Glutamatergic neuron (in vitro differentiated cells): ENCODE measurements at regions not wholly inside any gene's neighbourhood (a gene's known extent, or its start where the extent isn't known, plus 50 kb on each side); places are given as distances from the start of the nearest gene placed in this dataset.
A peak's percentile ranks its signal among the peaks of the same experiment; 100 is the strongest.

ENCODE experiments used
- DNase-seq: peaks from one replicate; pipeline ENCODE4 v3.0.0; 2022
- H3K27ac Mint-ChIP-seq: one replicate; pipeline ENCODE4 v1.8.0; 2020; ENCODE audit warnings: mild to moderate bottlenecking, mixed read lengths, inconsistent platforms; ENCODE audit not compliant: unreplicated experiment
- H3K27me3 Mint-ChIP-seq: one replicate; pipeline ENCODE4 v1.8.0; 2020; ENCODE audit warnings: mild to moderate bottlenecking, moderate library complexity, mixed read lengths, inconsistent platforms; ENCODE audit not compliant: unreplicated experiment
- H3K36me3 Mint-ChIP-seq: one replicate; pipeline ENCODE4 v1.8.0; 2020; ENCODE audit warnings: mild to moderate bottlenecking, mixed read lengths, inconsistent platforms; ENCODE audit not compliant: unreplicated experiment
- H3K4me1 Mint-ChIP-seq: one replicate; pipeline ENCODE4 v1.8.0; 2020; ENCODE audit warnings: mild to moderate bottlenecking, low read depth, mixed read lengths, inconsistent platforms; ENCODE audit not compliant: unreplicated experiment
- H3K4me3 Mint-ChIP-seq: one replicate; pipeline ENCODE4 v1.8.0; 2020; ENCODE audit warnings: mild to moderate bottlenecking, mixed read lengths, inconsistent platforms; ENCODE audit not compliant: unreplicated experiment
- H3K9me3 Mint-ChIP-seq: one replicate; pipeline ENCODE4 v1.8.0; 2020; ENCODE audit warnings: mild to moderate bottlenecking, moderate library complexity, mixed read lengths, inconsistent platforms; ENCODE audit not compliant: unreplicated experiment
- TF ChIP-seq, protein P1 (sequence below): fragments of 200-600 bp; sonication (generic); IDR thresholded peaks from one replicate; pipeline ENCODE4 v1.5.0; 2021; ENCODE audit not compliant: partially characterized antibody, unreplicated experiment

GRCh38 chr5:107805166-107805565 is 134.4 kb upstream of the EFNA5 start:
- Mint-ChIP-seq H3K27ac (no peak overlapping the region), H3K4me3 (peak overlapping the region; percentile 63), H3K36me3 (no peaks in the 10 kb centered on the region), H3K27me3 (no peaks in the 10 kb centered on the region), H3K4me1 (peaks cover 14% of the 10 kb centered on the region), H3K9me3 (peaks cover 9% of the 10 kb centered on the region)
- no peak for DNase-seq
- TF ChIP-seq, protein P1, sequence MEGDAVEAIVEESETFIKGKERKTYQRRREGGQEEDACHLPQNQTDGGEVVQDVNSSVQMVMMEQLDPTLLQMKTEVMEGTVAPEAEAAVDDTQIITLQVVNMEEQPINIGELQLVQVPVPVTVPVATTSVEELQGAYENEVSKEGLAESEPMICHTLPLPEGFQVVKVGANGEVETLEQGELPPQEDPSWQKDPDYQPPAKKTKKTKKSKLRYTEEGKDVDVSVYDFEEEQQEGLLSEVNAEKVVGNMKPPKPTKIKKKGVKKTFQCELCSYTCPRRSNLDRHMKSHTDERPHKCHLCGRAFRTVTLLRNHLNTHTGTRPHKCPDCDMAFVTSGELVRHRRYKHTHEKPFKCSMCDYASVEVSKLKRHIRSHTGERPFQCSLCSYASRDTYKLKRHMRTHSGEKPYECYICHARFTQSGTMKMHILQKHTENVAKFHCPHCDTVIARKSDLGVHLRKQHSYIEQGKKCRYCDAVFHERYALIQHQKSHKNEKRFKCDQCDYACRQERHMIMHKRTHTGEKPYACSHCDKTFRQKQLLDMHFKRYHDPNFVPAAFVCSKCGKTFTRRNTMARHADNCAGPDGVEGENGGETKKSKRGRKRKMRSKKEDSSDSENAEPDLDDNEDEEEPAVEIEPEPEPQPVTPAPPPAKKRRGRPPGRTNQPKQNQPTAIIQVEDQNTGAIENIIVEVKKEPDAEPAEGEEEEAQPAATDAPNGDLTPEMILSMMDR = no peak

GRCh38 chr5:107803728-107804127 is 133.0 kb upstream of the EFNA5 start:
- Mint-ChIP-seq H3K36me3 (no peaks in the 10 kb centered on the region), H3K27ac (no peak overlapping the region), H3K9me3 (peaks cover 9% of the 10 kb centered on the region), H3K27me3 (no peaks in the 10 kb centered on the region), H3K4me3 (no peak overlapping the region), H3K4me1 (peaks cover 7% of the 10 kb centered on the region)
- TF ChIP-seq, protein P1 = no peak
- no peak for DNase-seq

DNA sequence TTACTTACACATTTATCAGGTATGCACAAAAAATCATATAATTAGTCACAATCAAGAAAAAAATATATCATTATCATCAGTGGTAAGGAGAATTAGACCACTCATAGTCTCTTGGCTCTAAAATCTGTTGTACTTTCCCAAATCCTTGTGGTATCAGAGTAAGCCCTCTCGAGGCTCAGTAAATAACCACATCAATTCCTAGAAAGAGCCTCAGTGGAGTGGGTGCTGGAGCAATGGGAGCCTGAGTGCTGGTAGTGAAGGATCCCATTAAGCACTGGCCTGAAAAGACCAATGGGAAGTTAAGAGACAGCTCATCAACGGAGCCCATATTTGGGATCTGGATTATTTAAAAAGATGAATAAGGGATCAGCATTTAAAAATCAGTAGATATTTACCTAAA is 130.3 kb upstream of the EFNA5 start:
- no peaks in the 10 kb centered on the region for H3K27me3 Mint-ChIP-seq
- DNase-seq = no peak
- H3K4me3 Mint-ChIP-seq = no peak overlapping the region
- peaks cover 7% of the 10 kb centered on the region for H3K4me1 Mint-ChIP-seq
- H3K27ac Mint-ChIP-seq = no peak overlapping the region
- H3K9me3 Mint-ChIP-seq = peaks cover 9% of the 10 kb centered on the region
- no peaks in the 10 kb centered on the region for H3K36me3 Mint-ChIP-seq
- TF ChIP-seq, protein P1 = no peak

DNA sequence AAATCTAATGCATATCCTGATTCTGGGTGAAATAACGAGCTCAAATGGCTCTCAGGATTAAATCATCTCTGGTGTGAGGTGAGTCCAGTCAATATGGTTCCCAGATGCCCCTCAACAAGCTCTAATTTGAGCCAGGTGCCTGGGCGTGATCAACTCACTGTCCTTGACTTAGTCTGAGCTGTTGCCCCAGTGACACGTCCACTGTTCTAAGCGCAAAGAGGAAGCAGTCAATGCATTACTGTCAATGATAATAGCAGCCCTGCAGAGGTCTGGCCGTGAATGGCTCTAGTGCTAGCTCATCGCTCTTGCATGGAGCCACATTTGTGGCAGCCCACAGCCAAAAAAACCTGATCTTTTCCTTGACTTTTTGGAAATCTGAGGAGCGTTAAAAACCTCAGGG is 128.6 kb upstream of the EFNA5 start:
- Mint-ChIP-seq H3K27me3 (no peaks in the 10 kb centered on the region), H3K9me3 (peaks cover 5% of the 10 kb centered on the region), H3K4me3 (no peak overlapping the region), H3K4me1 (peaks cover 8% of the 10 kb centered on the region), H3K36me3 (no peaks in the 10 kb centered on the region), H3K27ac (no peak overlapping the region)
- TF ChIP-seq, protein P1 = no peak
- DNase-seq = no peak

- Mint-ChIP-seq H3K9me3 (peaks cover 2% of the 10 kb centered on the region), H3K4me1 (peaks cover 6% of the 10 kb centered on the region), H3K27ac (no peak overlapping the region), H3K36me3 (no peaks in the 10 kb centered on the region), H3K4me3 (no peak overlapping the region), H3K27me3 (no peaks in the 10 kb centered on the region)
- DNase-seq = no peak
- TF ChIP-seq, protein P1 = no peak
These were observed 126.1 kb upstream of the EFNA5 start for GRCh38 chr5:107796797-107797196.
